Subcutaneous abdominal adipose tissue (tissue), 5 donors: ENCODE measurements at regions not wholly inside any gene's neighbourhood (a gene's known extent, or its start where the extent isn't known, plus 50 kb on each side); places are given as distances from the start of the nearest gene placed in this dataset.

Experiments used
- H3K27ac ChIP-seq: one replicate; pipeline ENCODE4 v1.7.0; 2013; ENCODE audit warnings: low read depth, mild to moderate bottlenecking, inconsistent platforms, low read length, moderate library complexity
- H3K27me3 ChIP-seq, 5 donors: one replicate each; pipeline ENCODE4 v1.7.0; 2013; ENCODE audit warnings: low read length in 5 of 5, inconsistent platforms in 1 of 5; ENCODE audit not compliant: control insufficient read depth in 5 of 5, insufficient read depth in 4 of 5
- H3K36me3 ChIP-seq, 5 donors: one replicate each; pipeline ENCODE4 v1.7.0; 2013; ENCODE audit warnings: low read length in 5 of 5; ENCODE audit not compliant: control insufficient read depth in 5 of 5, insufficient read depth in 5 of 5
- H3K4me1 ChIP-seq, 5 donors: one replicate each; pipeline ENCODE4 v1.7.0; 2013; ENCODE audit warnings: low read length in 5 of 5, mild to moderate bottlenecking in 3 of 5, moderate library complexity in 1 of 5; ENCODE audit not compliant: control insufficient read depth in 5 of 5, insufficient read depth in 5 of 5
- H3K4me3 ChIP-seq, 5 donors: one replicate each; pipeline ENCODE4 v1.7.0; 2013; ENCODE audit warnings: low read length in 5 of 5, low read depth in 1 of 5
- H3K9ac ChIP-seq, 5 donors: one replicate each; pipeline ENCODE4 v1.7.0; 2013; ENCODE audit warnings: low read length in 5 of 5, mild to moderate bottlenecking in 4 of 5, moderate library complexity in 3 of 5
- H3K9me3 ChIP-seq, 5 donors: one replicate each; pipeline ENCODE4 v1.7.0; 2013; ENCODE audit warnings: low read length in 5 of 5; ENCODE audit not compliant: control insufficient read depth in 5 of 5
- donor health status: healthy.
- donor health status: healthy.
- donor health status: healthy.
- donor health status: healthy.
- donor health status: healthy.

- Histone ChIP-seq H3K36me3 (no peaks in the 10 kb centered on the region), H3K4me1 (peaks cover 0 to 67% (median 51%) of the 10 kb centered on the region in 5 donors), H3K27ac (peak overlapping the region; percentile 80), H3K27me3 (no peaks in the 10 kb centered on the region), H3K9me3 (no peaks in the 10 kb centered on the region), H3K9ac (peak overlapping the region in 1 of 5 donors; percentile 24), H3K4me3 (no peak overlapping the region)
Observed at GRCh38 chr4:41430792-41431191, 107.2 kb upstream of the LIMCH1 start.

GRCh38 chr4:41431276-41431675 lies 106.7 kb upstream of the LIMCH1 start:
- Histone ChIP-seq H3K4me1 (peaks cover 0 to 67% (median 53%) of the 10 kb centered on the region in 5 donors), H3K27me3 (no peaks in the 10 kb centered on the region), H3K27ac (peak overlapping the region; percentile 80), H3K9me3 (no peaks in the 10 kb centered on the region), H3K4me3 (no peak overlapping the region), H3K9ac (peak overlapping the region in 1 of 5 donors; percentile 21), H3K36me3 (no peaks in the 10 kb centered on the region)

- Histone ChIP-seq H3K36me3 (no peaks in the 10 kb centered on the region), H3K9me3 (no peaks in the 10 kb centered on the region), H3K9ac (no peak overlapping the region), H3K4me3 (no peak overlapping the region), H3K27ac (peak overlapping the region; percentile 80), H3K27me3 (no peaks in the 10 kb centered on the region), H3K4me1 (peaks cover 5 to 67% (median 56%) of the 10 kb centered on the region in 5 donors)
Observed at GRCh38 chr4:41432219-41432618, 105.7 kb upstream of the LIMCH1 start.

GRCh38 chr4:41432881-41433280 lies 105.1 kb upstream of the LIMCH1 start:
- H3K4me3 ChIP-seq: no peak overlapping the region
- H3K9me3 ChIP-seq: no peaks in the 10 kb centered on the region
- H3K27ac ChIP-seq: peak overlapping the region; percentile 80
- H3K36me3 ChIP-seq: no peaks in the 10 kb centered on the region
- no peaks in the 10 kb centered on the region for H3K27me3 ChIP-seq
- peaks cover 9 to 67% (median 56%) of the 10 kb centered on the region in 5 donors for H3K4me1 ChIP-seq
- H3K9ac ChIP-seq: no peak overlapping the region

GRCh38 chr4:41433361-41433760 lies 104.6 kb upstream of the LIMCH1 start:
- Histone ChIP-seq H3K27ac (peak overlapping the region; percentile 80), H3K9ac (no peak overlapping the region), H3K36me3 (no peaks in the 10 kb centered on the region), H3K27me3 (no peaks in the 10 kb centered on the region), H3K4me1 (peaks cover 9 to 65% (median 55%) of the 10 kb centered on the region in 5 donors), H3K4me3 (no peak overlapping the region), H3K9me3 (no peaks in the 10 kb centered on the region)

GRCh38 chr4:41435510-41435909 lies 102.4 kb upstream of the LIMCH1 start:
- no peak overlapping the region for H3K4me3 ChIP-seq
- H3K27me3 ChIP-seq: no peaks in the 10 kb centered on the region
- H3K9me3 ChIP-seq: no peaks in the 10 kb centered on the region
- no peaks in the 10 kb centered on the region for H3K36me3 ChIP-seq
- no peak overlapping the region for H3K9ac ChIP-seq
- H3K4me1 ChIP-seq: peaks cover 9 to 70% (median 56%) of the 10 kb centered on the region in 5 donors
- H3K27ac ChIP-seq: no peak overlapping the region

GRCh38 chr4:41436419-41436818 lies 101.5 kb upstream of the LIMCH1 start:
- Histone ChIP-seq H3K36me3 (no peaks in the 10 kb centered on the region), H3K9me3 (no peaks in the 10 kb centered on the region), H3K27ac (peak overlapping the region; percentile 79), H3K4me3 (peak overlapping the region in 1 of 5 donors; percentile 13), H3K4me1 (peaks cover 9 to 61% (median 48%) of the 10 kb centered on the region in 5 donors), H3K27me3 (no peaks in the 10 kb centered on the region), H3K9ac (no peak overlapping the region)

GRCh38 chr4:41437111-41437536 lies 100.8 kb upstream of the LIMCH1 start:
- H3K9me3 ChIP-seq: no peaks in the 10 kb centered on the region
- no peak overlapping the region for H3K9ac ChIP-seq
- H3K27me3 ChIP-seq: no peaks in the 10 kb centered on the region
- no peaks in the 10 kb centered on the region for H3K36me3 ChIP-seq
- peak overlapping the region in 1 of 5 donors; percentile 13 for H3K4me3 ChIP-seq
- peak overlapping the region; percentile 79 for H3K27ac ChIP-seq
- H3K4me1 ChIP-seq: peaks cover 9 to 54% (median 44%) of the 10 kb centered on the region in 5 donors

GRCh38 chr4:41438931-41439297 lies 99.0 kb upstream of the LIMCH1 start:
- Histone ChIP-seq H3K4me3 (no peak overlapping the region), H3K9me3 (no peaks in the 10 kb centered on the region), H3K27me3 (no peaks in the 10 kb centered on the region), H3K36me3 (no peaks in the 10 kb centered on the region), H3K9ac (no peak overlapping the region), H3K4me1 (peaks cover 9 to 38% (median 36%) of the 10 kb centered on the region in 5 donors), H3K27ac (peak overlapping the region; percentile 37)

GRCh38 chr4:41442810-41443209 lies 95.1 kb upstream of the LIMCH1 start:
- Histone ChIP-seq H3K9ac (no peak overlapping the region), H3K27ac (no peak overlapping the region), H3K27me3 (no peaks in the 10 kb centered on the region), H3K36me3 (no peaks in the 10 kb centered on the region), H3K9me3 (no peaks in the 10 kb centered on the region), H3K4me1 (peaks cover 0 to 18% (median 16%) of the 10 kb centered on the region in 5 donors), H3K4me3 (no peak overlapping the region)
